Muscle layer of colon (tissue), 2 donors: ENCODE measurements at regions not wholly inside any gene's neighbourhood (a gene's known extent, or its start where the extent isn't known, plus 50 kb on each side); places are given as distances from the start of the nearest gene placed in this dataset.
"Not testable (repeated sequence)": the region's sequence is repeated elsewhere in the genome, so short reads cannot be mapped to it uniquely, and the experiment has no call there.

Source experiments
- H3K27ac ChIP-seq: one replicate; pipeline ENCODE4 v1.7.0; 2013; ENCODE audit warnings: low read depth, mild to moderate bottlenecking, low read length, moderate library complexity
- H3K27me3 ChIP-seq, 2 donors: one replicate each; pipeline ENCODE4 v1.7.0; 2013; ENCODE audit warnings: low read length in 2 of 2, mild to moderate bottlenecking in 2 of 2; ENCODE audit not compliant: insufficient read depth in 2 of 2, control insufficient read depth in 1 of 2
- H3K36me3 ChIP-seq: one replicate; pipeline ENCODE4 v1.7.0; 2013; ENCODE audit warnings: mild to moderate bottlenecking, low read length; ENCODE audit not compliant: insufficient read depth
- H3K4me1 ChIP-seq: one replicate; pipeline ENCODE4 v1.7.0; 2013; ENCODE audit warnings: mild to moderate bottlenecking, low read length; ENCODE audit not compliant: insufficient read depth
- H3K4me3 ChIP-seq, 2 donors: one replicate each; pipeline ENCODE4 v1.7.0; 2013; ENCODE audit warnings: low read length in 2 of 2, low read depth in 1 of 2, mild to moderate bottlenecking in 1 of 2, moderate library complexity in 1 of 2
- H3K9ac ChIP-seq: one replicate; pipeline ENCODE4 v1.7.0; 2013; ENCODE audit warnings: low read length
- H3K9me3 ChIP-seq: one replicate; pipeline ENCODE4 v1.7.0; 2013; ENCODE audit warnings: mild to moderate bottlenecking, low read length
- donor health status: abdominal sarcoma.
- donor health status: Adenocarcinoma of cecum.

GRCh38 chr4:174009686-174010451, 273.6 kb downstream of the FBXO8 start:
- H3K27ac ChIP-seq: no peak overlapping the region
- H3K9me3 ChIP-seq: no peaks in the 10 kb centered on the region
- no peak overlapping the region for H3K4me3 ChIP-seq
- no peaks in the 10 kb centered on the region for H3K27me3 ChIP-seq
- H3K9ac ChIP-seq: no peak overlapping the region
- H3K36me3 ChIP-seq: no peaks in the 10 kb centered on the region
- no peaks in the 10 kb centered on the region for H3K4me1 ChIP-seq

GRCh38 chr4:174005422-174005821, 278.0 kb downstream of the FBXO8 start:
- H3K36me3 ChIP-seq: no peaks in the 10 kb centered on the region
- no peaks in the 10 kb centered on the region for H3K9me3 ChIP-seq
- no peak overlapping the region for H3K4me3 ChIP-seq
- no peak overlapping the region for H3K27ac ChIP-seq
- H3K9ac ChIP-seq: no peak overlapping the region
- H3K4me1 ChIP-seq: no peaks in the 10 kb centered on the region
- H3K27me3 ChIP-seq: no peaks in the 10 kb centered on the region

DNA sequence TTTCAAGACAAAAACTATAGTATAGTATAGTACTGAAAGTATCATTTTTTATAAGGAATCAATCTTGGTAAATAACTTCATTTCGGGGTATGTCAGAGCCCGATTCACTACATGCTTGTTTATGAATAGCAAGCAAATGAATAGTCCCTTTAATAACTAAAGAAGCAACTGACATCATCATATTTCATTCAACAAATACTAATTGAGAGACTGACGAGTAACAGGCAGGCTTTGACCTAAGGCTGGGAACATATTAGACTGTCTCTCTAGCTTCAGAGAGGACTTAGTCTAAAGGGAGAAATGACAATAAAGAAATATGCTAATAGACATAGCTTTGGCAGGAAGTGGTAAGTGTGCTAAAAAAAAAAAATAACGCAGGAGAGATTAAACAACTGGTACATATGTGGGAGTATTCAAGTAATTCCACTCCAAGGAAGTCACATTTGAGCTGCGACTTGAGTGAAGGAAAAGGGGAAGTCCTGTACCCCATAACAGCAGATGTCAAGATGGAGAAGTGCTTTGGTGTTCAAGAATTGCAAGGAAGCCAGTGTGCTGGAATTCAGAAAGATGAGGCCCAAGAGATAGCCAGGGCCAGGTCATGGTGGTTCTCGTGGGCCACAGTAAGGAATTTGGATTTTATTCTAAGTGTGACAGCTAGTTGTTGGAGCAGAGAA, 284.9 kb downstream of the FBXO8 start:
- Histone ChIP-seq H3K4me3 (no peak overlapping the region), H3K9me3 (no peaks in the 10 kb centered on the region), H3K36me3 (no peaks in the 10 kb centered on the region), H3K4me1 (no peaks in the 10 kb centered on the region), H3K9ac (no peak overlapping the region), H3K27me3 (no peaks in the 10 kb centered on the region), H3K27ac (no peak overlapping the region)

GRCh38 chr4:173995779-173996178, 287.7 kb downstream of the FBXO8 start:
- not testable (repeated sequence) for H3K36me3 ChIP-seq, H3K4me3 ChIP-seq, H3K4me1 ChIP-seq, H3K9ac ChIP-seq, H3K27me3 ChIP-seq, H3K9me3 ChIP-seq, H3K27ac ChIP-seq

GRCh38 chr4:173991814-173992213, 291.7 kb downstream of the FBXO8 start:
- no peak overlapping the region for H3K27ac ChIP-seq
- no peaks in the 10 kb centered on the region for H3K9me3 ChIP-seq
- no peaks in the 10 kb centered on the region for H3K27me3 ChIP-seq
- H3K9ac ChIP-seq: no peak overlapping the region
- peaks cover 22% of the 10 kb centered on the region for H3K4me1 ChIP-seq
- H3K36me3 ChIP-seq: no peaks in the 10 kb centered on the region
- no peak overlapping the region for H3K4me3 ChIP-seq

GRCh38 chr4:173991316-173991715, 292.2 kb downstream of the FBXO8 start:
- Histone ChIP-seq H3K27me3 (no peaks in the 10 kb centered on the region), H3K4me1 (peaks cover 22% of the 10 kb centered on the region), H3K27ac (no peak overlapping the region), H3K4me3 (no peak overlapping the region), H3K36me3 (no peaks in the 10 kb centered on the region), H3K9ac (no peak overlapping the region), H3K9me3 (no peaks in the 10 kb centered on the region)

DNA sequence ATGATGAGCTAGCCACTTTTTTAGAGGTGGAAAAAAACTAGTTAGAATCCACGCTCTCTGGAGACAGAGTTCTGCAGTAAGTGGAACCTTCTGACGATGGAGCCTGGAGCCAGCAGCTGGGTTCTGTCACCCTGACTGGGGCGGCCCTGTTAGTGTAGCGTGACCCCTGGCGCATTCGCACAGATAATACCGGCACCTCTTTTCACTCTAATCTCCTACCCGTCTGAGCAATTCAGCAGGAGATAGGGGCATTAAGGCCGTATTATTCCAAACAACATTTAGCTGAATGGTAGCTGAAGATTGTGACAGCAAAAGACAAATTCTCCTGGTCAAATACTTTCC, 292.6 kb downstream of the FBXO8 start:
- no peak overlapping the region for H3K9ac ChIP-seq

DNA sequence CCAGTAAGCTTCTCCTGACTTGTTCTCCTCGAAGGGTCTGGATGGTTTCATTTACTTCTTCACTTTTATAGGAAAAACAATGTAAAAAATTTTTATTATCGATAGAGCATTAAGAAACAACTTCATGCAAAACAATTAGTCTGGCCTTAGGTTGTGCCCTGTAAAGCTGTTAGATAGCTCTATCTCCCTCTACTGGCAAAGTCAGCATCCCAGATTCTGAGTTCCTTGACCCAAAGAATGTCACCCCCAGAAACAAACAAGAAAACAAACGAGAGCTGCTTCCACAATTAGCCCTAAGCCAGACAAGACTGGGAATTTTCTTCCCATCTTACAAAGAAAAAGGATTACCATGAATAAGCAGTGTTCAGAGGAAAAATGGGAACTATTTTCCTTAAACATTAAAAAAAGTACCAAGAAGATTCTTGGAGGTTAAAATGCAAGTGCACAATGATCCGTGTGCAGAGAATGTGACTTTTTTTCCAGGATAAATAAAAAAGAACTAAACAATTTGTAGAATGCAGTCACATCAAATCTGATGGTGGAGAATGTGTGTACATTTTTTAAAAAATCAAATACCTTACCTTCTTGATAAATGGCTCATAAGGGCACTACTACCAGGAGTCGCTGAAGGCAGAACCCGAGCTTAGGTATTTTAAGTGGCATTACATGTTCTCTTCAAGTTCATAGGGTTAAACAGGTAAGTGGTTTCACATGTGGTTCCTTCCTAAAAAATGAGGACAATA, 293.2 kb downstream of the FBXO8 start:
- Histone ChIP-seq H3K9ac (no peak overlapping the region), H3K27me3 (no peaks in the 10 kb centered on the region), H3K36me3 (no peaks in the 10 kb centered on the region), H3K9me3 (no peaks in the 10 kb centered on the region), H3K4me1 (peaks cover 22% of the 10 kb centered on the region), H3K27ac (peak overlapping the region; percentile 63), H3K4me3 (no peak overlapping the region)

More for the DNA sequence above, 292.6 kb downstream of the FBXO8 start:
- H3K27me3 ChIP-seq: no peaks in the 10 kb centered on the region
- H3K4me3 ChIP-seq: no peak overlapping the region
- no peaks in the 10 kb centered on the region for H3K36me3 ChIP-seq
- H3K27ac ChIP-seq: peak overlapping the region; percentile 63
- H3K4me1 ChIP-seq: peaks cover 22% of the 10 kb centered on the region
- H3K9me3 ChIP-seq: no peaks in the 10 kb centered on the region

- H3K4me3 ChIP-seq, H3K27ac ChIP-seq, H3K27me3 ChIP-seq, H3K36me3 ChIP-seq, H3K9me3 ChIP-seq, H3K4me1 ChIP-seq, H3K9ac ChIP-seq: not testable (repeated sequence)
Measured at GRCh38 chr4:173963523-173963922, 319.9 kb downstream of the FBXO8 start.

DNA sequence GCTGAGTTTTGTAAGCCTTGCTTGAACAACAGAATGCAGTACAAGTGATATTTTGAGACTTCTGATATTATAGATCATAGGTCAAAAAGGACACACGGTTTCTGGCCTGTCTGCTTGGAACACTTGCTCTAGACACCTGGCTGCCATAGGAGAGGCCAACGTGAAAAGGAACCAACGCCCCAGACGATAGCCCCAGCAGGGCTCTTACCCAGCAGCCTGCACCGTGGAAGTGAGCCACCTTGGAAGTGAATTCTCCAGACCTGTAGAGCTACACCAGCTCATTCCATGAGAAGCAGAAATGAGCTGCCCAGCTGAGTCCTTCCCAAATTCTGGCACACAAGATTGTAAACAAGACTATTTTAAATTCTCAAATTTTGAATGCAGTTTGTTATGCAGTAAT, 323.1 kb downstream of the FBXO8 start:
- no peaks in the 10 kb centered on the region for H3K27me3 ChIP-seq

GRCh38 chr4:173958445-173958844, 325.0 kb downstream of the FBXO8 start:
- H3K27me3 ChIP-seq: no peaks in the 10 kb centered on the region

More for the DNA sequence above, 323.1 kb downstream of the FBXO8 start:
- H3K27ac ChIP-seq: no peak overlapping the region
- no peaks in the 10 kb centered on the region for H3K36me3 ChIP-seq
- no peaks in the 10 kb centered on the region for H3K4me1 ChIP-seq
- H3K4me3 ChIP-seq: no peak overlapping the region
- no peaks in the 10 kb centered on the region for H3K9me3 ChIP-seq
- H3K9ac ChIP-seq: no peak overlapping the region

More at GRCh38 chr4:173958445-173958844, 325.0 kb downstream of the FBXO8 start:
- no peaks in the 10 kb centered on the region for H3K9me3 ChIP-seq
- no peaks in the 10 kb centered on the region for H3K4me1 ChIP-seq
- H3K27ac ChIP-seq: no peak overlapping the region
- no peak overlapping the region for H3K4me3 ChIP-seq
- no peak overlapping the region for H3K9ac ChIP-seq
- H3K36me3 ChIP-seq: no peaks in the 10 kb centered on the region
